DOHH2 (cell line): ENCODE measurements at regions not wholly inside any gene's neighbourhood (a gene's known extent, or its start where the extent isn't known, plus 50 kb on each side); places are given as distances from the start of the nearest gene placed in this dataset.

Experiments
- CTCF ChIP-seq: fragments of 200-600 bp; sonication (generic); IDR thresholded peaks from one replicate; pipeline ENCODE4 v1.5.1; 2014; ENCODE audit warnings: antibody characterized with exemption, mild to moderate bottlenecking, low read depth, low read length; ENCODE audit not compliant: poor library complexity, severe bottlenecking
- EZH2phosphoT487 ChIP-seq: fragments of 200-600 bp; sonication (generic); IDR thresholded peaks from 2 replicates; pipeline ENCODE4 v1.6.1; 2017; ENCODE audit warnings: borderline replicate concordance, mild to moderate bottlenecking, antibody characterized with exemption, low read length, moderate library complexity, mixed read lengths

- TF ChIP-seq CTCF (no peak), EZH2phosphoT487 (no peak)
Measured at GRCh38 chr18:75837316-75837715, 409.8 kb upstream of the SMIM21 start.
